HCT116 (cell line): ENCODE measurements at regions not wholly inside any gene's neighbourhood (a gene's known extent, or its start where the extent isn't known, plus 50 kb on each side); places are given as distances from the start of the nearest gene placed in this dataset.

Experiments
- ATAC-seq: fragments of 200-7000 bp; cut with Tn5 transposase; 2 replicates; pipeline ENCODE4 v1.9.1; 2020; ENCODE audit warnings: mild to moderate bottlenecking, moderate library complexity
- BruUV-seq: library from RNA; stranded (reverse); fragments of 400-500 nt; replicated peaks from 2 replicates; lab custom pipeline; 2021; lab: Mats Ljungman, UMichigan
- CTCF ChIA-PET: fragments of 300-600 bp; sonication (Branson Sonifier 250); formaldehyde crosslinking; loops from one replicate; lab custom pipeline; 2021; ENCODE audit warnings: antibody characterized with exemption; lab: Charles Lee
- POLR2A ChIA-PET: fragments of 300-600, 350-600 bp; sonication (Branson Sonifier 250); formaldehyde crosslinking; loops from one replicate; lab custom pipeline; 2021; ENCODE audit warnings: antibody characterized with exemption; lab: Charles Lee
- RAD21 ChIA-PET, 2 experiments: fragments of 300-600 bp; sonication (Branson Sonifier 250); formaldehyde crosslinking; loops; one replicate each; lab custom pipeline; 2023; ENCODE audit warnings: low total read pairs in 2 of 2; ENCODE audit not compliant: uncharacterized antibody in 2 of 2, unreplicated experiment in 2 of 2, low non-redundant PET in 1 of 2; lab: Charles Lee
- DNase-seq: peaks from one replicate; pipeline ENCODE4 v3.0.0-alpha.2; 2010; ENCODE audit warnings: low read depth, low spot score
- H2AFZ ChIP-seq: fragments of 200-600 bp; shearing (Covaris generic), sonication (generic); 2 replicates; pipeline ENCODE4 v1.6.1; 2017; ENCODE audit warnings: low read depth, mixed run types, mixed read lengths, antibody characterized with exemption, low read length; ENCODE audit not compliant: poor library complexity, severe bottlenecking
- H3K27ac ChIP-seq: 2 replicates; pipeline ENCODE4 v1.5.1; 2012; ENCODE audit warnings: low read depth, low read length
- H3K27me3 ChIP-seq: fragments of 200-600 bp; sonication (generic); 2 replicates; pipeline ENCODE4 v1.6.1; 2016; ENCODE audit warnings: mixed run types, low read length, mixed read lengths; ENCODE audit not compliant: insufficient read depth
- H3K36me3 ChIP-seq, 2 experiments: fragments of 200-500 bp in 1 of 2; fragments of 200-600 bp in 1 of 2; sonication (Bioruptor generic) in 1 of 2; sonication (generic) in 1 of 2; 2 replicates each; pipeline versions ENCODE4 v1.5.1 to v1.6.1; 2014 to 2016; ENCODE audit warnings: low read length in 2 of 2, inconsistent platforms in 1 of 2, mixed read lengths in 1 of 2, mixed run types in 1 of 2; ENCODE audit not compliant: insufficient read depth in 2 of 2, control insufficient read depth in 1 of 2
- H3K4me1 ChIP-seq, 2 experiments: fragments of 200-600 bp in 1 of 2; sonication (generic) in 1 of 2; 2 replicates each; pipeline versions ENCODE4 v1.5.1 to v1.6.1; 2012 to 2017; ENCODE audit warnings: low read length in 2 of 2, inconsistent platforms in 1 of 2, mild to moderate bottlenecking in 1 of 2, mixed read lengths in 1 of 2, mixed run types in 1 of 2, moderate library complexity in 1 of 2; ENCODE audit not compliant: insufficient read depth in 2 of 2, control insufficient read depth in 1 of 2
- H3K4me2 ChIP-seq: fragments of 200-600 bp; sonication (generic); 2 replicates; pipeline ENCODE4 v1.6.1; 2017; ENCODE audit warnings: mixed run types, low read length, mixed read lengths
- H3K4me3 ChIP-seq, 2 experiments: fragments of 200-600 bp in 1 of 2; sonication (generic) in 1 of 2; replicated peaks in 1 of 2; 2 replicates each; pipeline ENCODE4 v1.5.1; 2011 to 2016; ENCODE audit warnings: low read length in 2 of 2, control low read depth in 1 of 2, low read depth in 1 of 2, mild to moderate bottlenecking in 1 of 2, mixed read lengths in 1 of 2, mixed run types in 1 of 2
- H3K79me2 ChIP-seq: fragments of 200-600 bp; sonication (generic); 2 replicates; pipeline ENCODE4 v1.6.1; 2017; ENCODE audit warnings: mild to moderate bottlenecking, mixed run types, low read length, moderate library complexity, mixed read lengths; ENCODE audit not compliant: insufficient read depth
- H3K9ac ChIP-seq: fragments of 200-600 bp; sonication (generic); 2 replicates; pipeline ENCODE4 v1.6.1; 2016; ENCODE audit warnings: low read length, mixed read lengths
- H3K9me2 ChIP-seq: fragments of 200-600 bp; sonication (generic), shearing (Covaris generic); 2 replicates; pipeline ENCODE4 v1.6.1; 2017; ENCODE audit warnings: mixed run types, mild to moderate bottlenecking, moderate library complexity; ENCODE audit not compliant: insufficient read depth
- H3K9me3 ChIP-seq, 2 experiments: fragments of 200-500 bp in 1 of 2; fragments of 200-600 bp in 1 of 2; sonication (Bioruptor generic) in 1 of 2; sonication (generic) in 1 of 2; 2 replicates each; pipeline ENCODE4 v1.6.1; 2014 to 2017; ENCODE audit warnings: low read length in 2 of 2, mixed read lengths in 2 of 2, inconsistent platforms in 1 of 2, low read depth in 1 of 2, mild to moderate bottlenecking in 1 of 2, mixed run types in 1 of 2, moderate library complexity in 1 of 2; ENCODE audit not compliant: control insufficient read depth in 1 of 2, insufficient read depth in 1 of 2
- H4K20me1 ChIP-seq: fragments of 200-600 bp; sonication (generic), shearing (Covaris generic); 2 replicates; pipeline ENCODE4 v1.6.1; 2017; ENCODE audit warnings: mixed run types, mild to moderate bottlenecking, moderate library complexity; ENCODE audit not compliant: insufficient read depth
- ELF1 ChIP-seq: IDR thresholded peaks from 2 replicates; pipeline ENCODE4 v1.6.1; 2012; ENCODE audit warnings: low read depth, borderline replicate concordance
- JUND ChIP-seq: IDR thresholded peaks from 2 replicates; pipeline ENCODE4 v1.6.1; 2012
- RAD21 ChIP-seq: IDR thresholded peaks from 2 replicates; pipeline ENCODE4 v1.6.1; 2012; ENCODE audit warnings: low read depth, mild to moderate bottlenecking
- SP1 ChIP-seq: IDR thresholded peaks from 2 replicates; pipeline ENCODE4 v1.6.1; 2012; ENCODE audit warnings: low read depth
- ZFX ChIP-seq: fragments of 450-650 bp; IDR thresholded peaks from 2 replicates; pipeline ENCODE4 v1.6.1; 2017
- ZNF274 ChIP-seq: fragments of 200-500 bp; sonication (Bioruptor generic); IDR thresholded peaks from 2 replicates; pipeline ENCODE4 v1.6.1; 2014; ENCODE audit warnings: mild to moderate bottlenecking, low read depth, low read length, inconsistent platforms
- intact Hi-C: fragments of 100-400 bp; cut with micrococcal nuclease; formaldehyde crosslinking; loops from 2 replicates; pipeline ENCODE4 v1.10.0; 2022
- TF ChIP-seq, protein P1 (sequence below): IDR thresholded peaks from 2 replicates; pipeline ENCODE4 v1.6.1; 2011; ENCODE audit warnings: mild to moderate bottlenecking, low read length, moderate library complexity; ENCODE audit not compliant: insufficient replicate concordance; ENCODE audit errors: extremely low read depth
- TF ChIP-seq, protein P2 (sequence below): IDR thresholded peaks from 2 replicates; pipeline ENCODE4 v1.6.1; 2012; ENCODE audit warnings: low read depth

DNA sequence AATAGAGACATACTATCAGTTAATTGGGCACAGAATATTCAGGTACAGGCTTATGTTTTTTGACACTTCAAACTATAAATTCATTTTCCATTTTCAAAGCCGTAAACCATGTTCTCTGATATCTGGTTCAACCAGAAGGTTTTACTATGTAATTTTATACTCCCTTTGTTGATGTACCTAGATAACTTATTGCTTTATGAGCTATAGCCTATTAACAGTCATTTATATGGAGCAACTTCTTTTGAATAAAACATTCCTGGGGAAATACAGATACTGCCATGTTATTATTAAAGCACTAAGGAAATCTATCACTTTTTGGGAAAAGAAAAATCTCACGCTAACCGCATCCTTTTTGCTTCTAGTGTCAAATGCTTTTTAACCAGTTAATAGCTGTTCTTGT lies 505.6 kb downstream of the PYDC2 start:
- no peak overlapping the region for H3K4me2 ChIP-seq
- no peaks in the 10 kb centered on the region for H4K20me1 ChIP-seq
- H3K79me2 ChIP-seq, result no peaks in the 10 kb centered on the region
- intact Hi-C loops, result no loop called here
- no peak overlapping the region for H3K27ac ChIP-seq
- ATAC-seq, result no peak
- no peaks in the 10 kb centered on the region for H3K9me3 ChIP-seq
- H3K27me3 ChIP-seq, result no peaks in the 10 kb centered on the region
- DNase-seq, result no peak
- no TSS peak for BruUV-seq
- H3K4me1 ChIP-seq, result peaks cover 0 to 9% of the 10 kb centered on the region in 2 experiments; a peak in 3 of 4 replicates
- no peak for TF ChIP-seq ZNF274
- TF ChIP-seq JUND, result no peak
- no peak for TF ChIP-seq ELF1
- TF ChIP-seq, protein P1, sequence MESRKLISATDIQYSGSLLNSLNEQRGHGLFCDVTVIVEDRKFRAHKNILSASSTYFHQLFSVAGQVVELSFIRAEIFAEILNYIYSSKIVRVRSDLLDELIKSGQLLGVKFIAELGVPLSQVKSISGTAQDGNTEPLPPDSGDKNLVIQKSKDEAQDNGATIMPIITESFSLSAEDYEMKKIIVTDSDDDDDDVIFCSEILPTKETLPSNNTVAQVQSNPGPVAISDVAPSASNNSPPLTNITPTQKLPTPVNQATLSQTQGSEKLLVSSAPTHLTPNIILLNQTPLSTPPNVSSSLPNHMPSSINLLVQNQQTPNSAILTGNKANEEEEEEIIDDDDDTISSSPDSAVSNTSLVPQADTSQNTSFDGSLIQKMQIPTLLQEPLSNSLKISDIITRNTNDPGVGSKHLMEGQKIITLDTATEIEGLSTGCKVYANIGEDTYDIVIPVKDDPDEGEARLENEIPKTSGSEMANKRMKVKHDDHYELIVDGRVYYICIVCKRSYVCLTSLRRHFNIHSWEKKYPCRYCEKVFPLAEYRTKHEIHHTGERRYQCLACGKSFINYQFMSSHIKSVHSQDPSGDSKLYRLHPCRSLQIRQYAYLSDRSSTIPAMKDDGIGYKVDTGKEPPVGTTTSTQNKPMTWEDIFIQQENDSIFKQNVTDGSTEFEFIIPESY, result no peak
- TF ChIP-seq ZFX, result no peak
- no peak for TF ChIP-seq SP1
- no peak for TF ChIP-seq RAD21
- TF ChIP-seq, protein P2, sequence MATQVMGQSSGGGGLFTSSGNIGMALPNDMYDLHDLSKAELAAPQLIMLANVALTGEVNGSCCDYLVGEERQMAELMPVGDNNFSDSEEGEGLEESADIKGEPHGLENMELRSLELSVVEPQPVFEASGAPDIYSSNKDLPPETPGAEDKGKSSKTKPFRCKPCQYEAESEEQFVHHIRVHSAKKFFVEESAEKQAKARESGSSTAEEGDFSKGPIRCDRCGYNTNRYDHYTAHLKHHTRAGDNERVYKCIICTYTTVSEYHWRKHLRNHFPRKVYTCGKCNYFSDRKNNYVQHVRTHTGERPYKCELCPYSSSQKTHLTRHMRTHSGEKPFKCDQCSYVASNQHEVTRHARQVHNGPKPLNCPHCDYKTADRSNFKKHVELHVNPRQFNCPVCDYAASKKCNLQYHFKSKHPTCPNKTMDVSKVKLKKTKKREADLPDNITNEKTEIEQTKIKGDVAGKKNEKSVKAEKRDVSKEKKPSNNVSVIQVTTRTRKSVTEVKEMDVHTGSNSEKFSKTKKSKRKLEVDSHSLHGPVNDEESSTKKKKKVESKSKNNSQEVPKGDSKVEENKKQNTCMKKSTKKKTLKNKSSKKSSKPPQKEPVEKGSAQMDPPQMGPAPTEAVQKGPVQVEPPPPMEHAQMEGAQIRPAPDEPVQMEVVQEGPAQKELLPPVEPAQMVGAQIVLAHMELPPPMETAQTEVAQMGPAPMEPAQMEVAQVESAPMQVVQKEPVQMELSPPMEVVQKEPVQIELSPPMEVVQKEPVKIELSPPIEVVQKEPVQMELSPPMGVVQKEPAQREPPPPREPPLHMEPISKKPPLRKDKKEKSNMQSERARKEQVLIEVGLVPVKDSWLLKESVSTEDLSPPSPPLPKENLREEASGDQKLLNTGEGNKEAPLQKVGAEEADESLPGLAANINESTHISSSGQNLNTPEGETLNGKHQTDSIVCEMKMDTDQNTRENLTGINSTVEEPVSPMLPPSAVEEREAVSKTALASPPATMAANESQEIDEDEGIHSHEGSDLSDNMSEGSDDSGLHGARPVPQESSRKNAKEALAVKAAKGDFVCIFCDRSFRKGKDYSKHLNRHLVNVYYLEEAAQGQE, result no peak
- TF ChIP-seq, all 23 proteins: peak for 0
- H2AFZ ChIP-seq, result no peak overlapping the region
- no peak overlapping the region for H3K9ac ChIP-seq
- H3K36me3 ChIP-seq, result no peaks in the 10 kb centered on the region
- no peaks in the 10 kb centered on the region for H3K9me2 ChIP-seq
- POLR2A ChIA-PET, result no interaction called here
- no peak overlapping the region for H3K4me3 ChIP-seq
- CTCF ChIA-PET, result no interaction called here
- RAD21 ChIA-PET, result no interaction called here
